ENCODE measurements at regions not wholly inside any gene's neighbourhood (a gene's known extent, or its start where the extent isn't known, plus 50 kb on each side); places are given as distances from the start of the nearest gene placed in this dataset.

- Histone ChIP-seq H3K9me3 (ENCODE audit: low read length) (no peaks in the 10 kb centered on the region), H3K9ac (ENCODE audit: low read length) (no peak overlapping the region), H2AFZ (ENCODE audit: low read length) (no peak overlapping the region), H3F3A (ENCODE audit: insufficient read depth, low read length) (no peaks in the 10 kb centered on the region), H3K4me1 (ENCODE audit: insufficient read depth, low read length, severe bottlenecking) (no peaks in the 10 kb centered on the region), H3K79me2 (ENCODE audit: insufficient read depth, low read length) (no peaks in the 10 kb centered on the region), H3K4me3 (ENCODE audit: low read depth, low read length, poor library complexity, severe bottlenecking) (no peak overlapping the region), H3K27ac (ENCODE audit: low read depth, low read length, poor library complexity, severe bottlenecking) (no peak overlapping the region), H3K4me2 (ENCODE audit: low read length) (no peak overlapping the region), H3K27me3 (ENCODE audit: insufficient read depth, low read length) (no peaks in the 10 kb centered on the region), H3K9me2 (ENCODE audit: low read depth, low read length) (no peaks in the 10 kb centered on the region), H4K20me1 (ENCODE audit: insufficient read depth, low read length) (no peaks in the 10 kb centered on the region), H3K36me3 (ENCODE audit: insufficient read depth, low read length) (no peaks in the 10 kb centered on the region)
- TF ChIP-seq EZH2 (IDR thresholded peaks at IDR 0.05; ENCODE audit: borderline replicate concordance, low read length) (no peak), CTCF (IDR thresholded peaks at IDR 0.05; ENCODE audit: low read length) (no peak)
These were observed 81.8 kb upstream of the THBS1 start for GRCh38 chr15:39499042-39499441.

DNA sequence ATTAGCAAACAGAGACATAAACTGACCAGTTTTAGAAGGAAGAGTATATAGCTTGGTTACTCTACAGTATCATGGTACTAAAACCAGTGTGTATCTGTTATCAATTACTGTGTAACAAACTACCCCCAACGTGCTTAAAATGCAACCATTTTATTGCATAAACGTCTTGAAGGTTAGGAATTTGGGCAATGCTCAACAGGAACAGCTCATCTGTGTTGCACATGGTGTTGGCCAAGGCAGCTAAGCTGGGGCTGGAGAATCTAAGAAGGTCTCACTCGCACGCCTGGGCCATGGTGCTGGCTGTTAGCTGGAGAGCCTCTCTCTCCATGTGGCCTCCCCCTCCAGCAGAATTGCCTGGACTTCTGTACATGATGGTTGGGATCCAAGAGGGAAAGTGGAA lies 81.2 kb upstream of the THBS1 start:
- H3F3A ChIP-seq (ENCODE audit: insufficient read depth, low read length): no peaks in the 10 kb centered on the region
- no peaks in the 10 kb centered on the region for H3K79me2 ChIP-seq (ENCODE audit: insufficient read depth, low read length)
- H3K4me2 ChIP-seq (ENCODE audit: low read length): no peak overlapping the region
- no peaks in the 10 kb centered on the region for H3K9me2 ChIP-seq (ENCODE audit: low read depth, low read length)
- no peak for TF ChIP-seq CTCF (IDR thresholded peaks at IDR 0.05; ENCODE audit: low read length)
- TF ChIP-seq EZH2 (IDR thresholded peaks at IDR 0.05; ENCODE audit: borderline replicate concordance, low read length): no peak
- no peaks in the 10 kb centered on the region for H3K27me3 ChIP-seq (ENCODE audit: insufficient read depth, low read length)
- H3K4me3 ChIP-seq (ENCODE audit: low read depth, low read length, poor library complexity, severe bottlenecking): no peak overlapping the region
- no peaks in the 10 kb centered on the region for H4K20me1 ChIP-seq (ENCODE audit: insufficient read depth, low read length)
- H3K4me1 ChIP-seq (ENCODE audit: insufficient read depth, low read length, severe bottlenecking): no peaks in the 10 kb centered on the region
- no peaks in the 10 kb centered on the region for H3K9me3 ChIP-seq (ENCODE audit: low read length)
- H3K9ac ChIP-seq (ENCODE audit: low read length): no peak overlapping the region
- H3K27ac ChIP-seq (ENCODE audit: low read depth, low read length, poor library complexity, severe bottlenecking): no peak overlapping the region
- no peaks in the 10 kb centered on the region for H3K36me3 ChIP-seq (ENCODE audit: insufficient read depth, low read length)
- no peak overlapping the region for H2AFZ ChIP-seq (ENCODE audit: low read length)

GRCh38 chr15:39501366-39502081 lies 79.4 kb upstream of the THBS1 start:
- H4K20me1 ChIP-seq (ENCODE audit: insufficient read depth, low read length): no peaks in the 10 kb centered on the region
- no peaks in the 10 kb centered on the region for H3K4me1 ChIP-seq (ENCODE audit: insufficient read depth, low read length, severe bottlenecking)
- no peaks in the 10 kb centered on the region for H3K27me3 ChIP-seq (ENCODE audit: insufficient read depth, low read length)
- H3K27ac ChIP-seq (ENCODE audit: low read depth, low read length, poor library complexity, severe bottlenecking): no peak overlapping the region
- no peak overlapping the region for H3K4me3 ChIP-seq (ENCODE audit: low read depth, low read length, poor library complexity, severe bottlenecking)
- H3K4me2 ChIP-seq (ENCODE audit: low read length): no peak overlapping the region
- TF ChIP-seq CTCF (IDR thresholded peaks at IDR 0.05; ENCODE audit: low read length) (no peak), EZH2 (IDR thresholded peaks at IDR 0.05; ENCODE audit: borderline replicate concordance, low read length) (no peak)
- no peaks in the 10 kb centered on the region for H3F3A ChIP-seq (ENCODE audit: insufficient read depth, low read length)
- H3K9ac ChIP-seq (ENCODE audit: low read length): no peak overlapping the region
- H2AFZ ChIP-seq (ENCODE audit: low read length): no peak overlapping the region
- no peaks in the 10 kb centered on the region for H3K9me3 ChIP-seq (ENCODE audit: low read length)
- no peaks in the 10 kb centered on the region for H3K36me3 ChIP-seq (ENCODE audit: insufficient read depth, low read length)
- no peaks in the 10 kb centered on the region for H3K9me2 ChIP-seq (ENCODE audit: low read depth, low read length)
- H3K79me2 ChIP-seq (ENCODE audit: insufficient read depth, low read length): no peaks in the 10 kb centered on the region
